Nucleus accumbens (tissue), 56 donors: ENCODE measurements at regions not wholly inside any gene's neighbourhood (a gene's known extent, or its start where the extent isn't known, plus 50 kb on each side); places are given as distances from the start of the nearest gene placed in this dataset.
A peak's percentile ranks its signal among the peaks of the same experiment; 100 is the strongest.

Experiments
- DNase-seq, 56 donors: peaks; one replicate each; lab custom pipeline; 2025; lab: John Stamatoyannopoulos, UW

DNA sequence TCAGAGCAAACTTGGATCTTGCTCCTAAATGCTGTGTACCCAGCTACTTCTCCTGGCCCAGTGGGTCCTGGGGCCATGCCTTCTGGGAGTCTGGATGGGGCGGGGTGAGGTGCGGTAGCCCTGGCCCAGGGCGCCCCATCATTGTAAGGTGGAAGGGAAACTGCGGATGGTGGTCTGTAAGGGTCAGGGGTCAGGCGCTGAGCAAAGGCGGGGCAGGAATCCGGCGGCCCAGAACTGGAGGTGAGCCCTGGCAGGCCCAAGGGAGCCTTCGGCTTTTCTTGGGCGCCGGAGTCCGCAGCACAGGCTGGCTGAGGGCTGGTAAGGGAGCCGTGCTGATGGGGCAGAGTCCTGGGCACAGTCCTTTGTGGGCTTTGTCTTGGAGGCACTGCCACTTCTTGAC lies 66.5 kb upstream of the CTBP2 start:
- DNase-seq: no peak

GRCh38 chr10:125226005-125226404 lies 65.6 kb upstream of the CTBP2 start:
- no peak for DNase-seq

DNA sequence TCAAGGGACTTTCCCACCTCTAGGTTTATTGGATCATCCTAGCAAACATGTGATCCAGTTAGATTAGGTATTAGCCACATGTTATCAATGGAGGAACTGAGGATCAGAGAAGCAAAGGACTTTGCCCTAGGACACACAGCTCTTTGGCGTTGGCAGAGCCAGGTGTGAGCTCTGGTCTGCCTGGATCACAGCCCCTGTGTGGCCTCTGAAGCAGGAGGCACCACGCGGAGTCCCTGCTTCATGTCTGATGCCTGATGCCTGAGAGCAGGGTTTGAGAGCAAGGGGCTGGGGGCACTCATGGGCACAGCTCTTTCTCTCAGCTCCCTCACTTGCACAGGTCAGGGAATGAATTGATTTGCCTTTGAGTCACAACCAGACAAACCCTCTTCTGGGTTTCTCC lies 64.7 kb upstream of the CTBP2 start:
- no peak for DNase-seq

GRCh38 chr10:125222515-125223308 lies 62.3 kb upstream of the CTBP2 start:
- no peak for DNase-seq

- DNase-seq: no peak
Observed at GRCh38 chr10:125221716-125222115, 61.4 kb upstream of the CTBP2 start.

DNA sequence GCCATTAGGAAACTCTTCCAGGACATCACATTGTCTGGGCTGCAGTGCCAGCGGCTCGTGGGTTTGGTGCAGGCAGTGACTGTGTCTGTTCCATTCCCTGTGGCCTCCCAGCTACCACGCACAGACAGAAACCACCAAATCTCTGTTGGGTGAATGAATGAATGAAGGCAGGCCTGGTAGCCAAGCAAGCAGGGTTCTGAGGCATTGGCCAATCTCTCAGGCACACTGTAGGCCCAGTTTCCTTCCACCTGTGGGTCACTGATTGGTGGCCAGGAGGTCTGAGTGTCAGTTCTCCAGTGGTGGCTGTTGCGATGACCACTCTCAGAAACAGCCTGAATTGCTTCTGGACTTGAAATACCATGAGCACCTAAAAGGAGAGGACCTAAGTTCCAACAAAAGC lies 59.4 kb upstream of the CTBP2 start:
- no peak for DNase-seq

DNA sequence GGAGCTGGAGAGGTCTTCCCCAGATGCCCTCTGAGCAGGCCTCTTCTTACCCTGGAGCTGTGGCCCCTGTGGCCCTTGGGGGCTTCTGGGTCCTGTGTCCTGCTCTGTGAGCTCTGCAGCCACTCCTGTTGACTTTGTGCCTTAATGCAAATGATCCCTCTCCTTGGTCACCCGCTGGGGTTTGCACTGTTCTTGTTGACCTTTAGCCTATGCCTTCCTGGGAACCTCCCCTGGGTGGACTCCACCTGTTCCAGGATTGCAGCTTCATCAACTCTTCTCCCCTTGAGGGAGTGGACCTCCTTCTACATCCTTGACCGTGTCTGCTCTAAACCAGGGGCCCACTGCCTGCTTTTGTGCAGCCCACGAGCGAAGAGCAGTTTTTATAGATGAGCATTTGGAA lies 58.6 kb upstream of the CTBP2 start:
- DNase-seq: no peak

DNA sequence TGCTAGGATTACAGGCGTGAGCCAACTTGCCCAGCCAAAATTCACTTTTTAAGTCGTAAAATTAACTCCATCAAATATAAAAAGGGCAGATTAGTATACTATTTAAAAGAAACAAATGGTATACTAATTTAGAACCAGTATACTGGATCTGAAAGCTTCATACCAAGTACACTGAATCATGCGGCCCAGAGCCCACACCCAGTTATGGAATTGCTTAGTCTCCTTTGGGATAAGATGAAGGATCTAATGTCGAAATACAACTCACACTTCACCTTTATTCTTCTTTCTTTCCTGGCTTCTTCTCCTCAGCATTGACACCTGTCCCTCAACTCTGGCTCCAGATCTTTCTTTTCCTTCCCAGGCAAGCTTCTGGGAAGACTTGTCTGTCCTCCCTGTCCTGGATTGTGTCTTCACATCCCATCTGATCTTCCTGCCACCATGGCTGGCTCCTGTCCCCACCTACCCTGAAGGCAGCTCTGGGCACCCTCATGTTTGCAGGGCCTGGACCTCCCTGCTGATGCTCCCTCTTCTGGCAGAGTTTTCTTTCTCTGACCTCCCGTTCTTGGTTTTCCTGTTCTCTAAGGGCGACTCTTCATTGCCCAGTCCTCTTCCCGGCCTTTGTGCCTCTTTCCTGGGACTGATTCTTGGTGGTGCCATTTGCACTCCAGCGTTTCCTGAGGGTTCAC lies 57.8 kb upstream of the CTBP2 start:
- no peak for DNase-seq

DNA sequence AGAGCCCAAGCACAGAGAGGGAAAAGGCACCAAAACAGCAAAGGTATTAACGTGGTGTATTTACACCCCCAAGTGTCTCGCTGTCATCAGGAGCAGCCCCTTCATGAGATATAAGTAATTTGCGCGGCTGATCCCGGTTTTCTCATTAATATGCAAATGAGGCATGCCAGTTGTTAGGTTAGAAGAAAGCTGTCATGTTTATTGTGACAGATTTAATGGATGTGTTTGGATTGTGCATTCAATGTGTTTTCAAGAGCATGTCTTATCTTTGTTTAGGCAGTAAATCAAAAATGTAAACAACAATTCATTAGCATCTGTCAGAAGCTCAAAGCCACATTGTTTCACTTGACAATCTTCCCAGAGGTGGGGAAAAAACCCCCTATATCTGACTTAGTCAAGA lies 56.5 kb upstream of the CTBP2 start:
- no peak for DNase-seq

GRCh38 chr10:125216309-125216708 lies 55.9 kb upstream of the CTBP2 start:
- DNase-seq: no peak

DNA sequence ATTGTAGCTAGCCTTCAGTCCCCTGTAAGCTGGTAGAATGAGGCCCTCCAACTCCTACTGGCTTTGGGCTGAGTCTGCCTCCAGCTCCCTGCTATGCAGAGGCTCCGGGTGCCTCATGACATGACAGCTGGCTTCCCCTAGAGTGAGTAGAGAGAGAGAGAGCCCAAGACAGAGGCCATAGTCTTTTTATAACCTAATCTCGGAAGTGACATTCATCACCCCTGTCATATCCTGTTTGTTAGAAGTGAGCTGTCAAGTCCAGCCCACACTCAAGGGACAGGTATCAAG lies 53.9 kb upstream of the CTBP2 start:
- no peak for DNase-seq

GRCh38 chr10:125213541-125214282 lies 53.3 kb upstream of the CTBP2 start:
- DNase-seq: peak in 5 of 56 donors; percentile 3 to 20 (median 5)

GRCh38 chr10:125212150-125212809 lies 51.9 kb upstream of the CTBP2 start:
- DNase-seq: no peak
